HG03280 (cell line): ENCODE measurements at regions not wholly inside any gene's neighbourhood (a gene's known extent, or its start where the extent isn't known, plus 50 kb on each side); places are given as distances from the start of the nearest gene placed in this dataset.
"Not testable (repeated sequence)": the region's sequence is repeated elsewhere in the genome, so short reads cannot be mapped to it uniquely, and the experiment has no call there.

Experiments used
- ATAC-seq: cut with Tn5 transposase; IDR thresholded peaks from one replicate; pipeline ENCODE4 v1.9.1; 2021; ENCODE audit warnings: mild to moderate bottlenecking, moderate library complexity; ENCODE audit not compliant: unreplicated experiment

- ATAC-seq, result no peak
Measured at GRCh38 chrX:129361576-129361975, 161.7 kb downstream of the SMARCA1 start.

- peak; percentile 72 for ATAC-seq
Measured at GRCh38 chrX:129360175-129360574, 163.1 kb downstream of the SMARCA1 start.

GRCh38 chrX:129359269-129359668 lies 164.0 kb downstream of the SMARCA1 start:
- no peak for ATAC-seq

GRCh38 chrX:129357428-129357827 lies 165.9 kb downstream of the SMARCA1 start:
- ATAC-seq, result not testable (repeated sequence)

GRCh38 chrX:129347291-129347690 lies 176.0 kb downstream of the SMARCA1 start:
- no peak for ATAC-seq

- no peak for ATAC-seq
Measured at GRCh38 chrX:129346574-129346973, 176.7 kb downstream of the SMARCA1 start.

GRCh38 chrX:129337264-129337663 lies 186.0 kb downstream of the SMARCA1 start:
- ATAC-seq, result not testable (repeated sequence)

GRCh38 chrX:129323115-129323514 lies 200.2 kb downstream of the SMARCA1 start:
- ATAC-seq, result no peak

GRCh38 chrX:129318375-129318774 lies 204.9 kb downstream of the SMARCA1 start:
- ATAC-seq, result no peak

GRCh38 chrX:129316461-129316860 lies 206.8 kb downstream of the SMARCA1 start:
- ATAC-seq, result no peak

GRCh38 chrX:129310000-129310399 lies 213.3 kb downstream of the SMARCA1 start:
- no peak for ATAC-seq

GRCh38 chrX:129262912-129263311 lies 260.4 kb downstream of the SMARCA1 start:
- no peak for ATAC-seq

GRCh38 chrX:129255516-129255915 lies 267.8 kb downstream of the SMARCA1 start:
- not testable (repeated sequence) for ATAC-seq

- no peak for ATAC-seq
Measured at GRCh38 chrX:129249563-129249962, 273.7 kb downstream of the SMARCA1 start.

- ATAC-seq, result no peak
Measured at GRCh38 chrX:129247642-129248041, 275.6 kb downstream of the SMARCA1 start.

GRCh38 chrX:129239371-129239770 lies 283.9 kb downstream of the SMARCA1 start:
- no peak for ATAC-seq

- ATAC-seq, result no peak
Measured at GRCh38 chrX:129238011-129238410, 285.3 kb downstream of the SMARCA1 start.

- ATAC-seq, result no peak
Measured at GRCh38 chrX:129235903-129236302, 287.4 kb downstream of the SMARCA1 start.

- no peak for ATAC-seq
Measured at GRCh38 chrX:129233786-129234185, 289.5 kb downstream of the SMARCA1 start.

- ATAC-seq, result no peak
Measured at GRCh38 chrX:129230850-129231512, 292.3 kb downstream of the SMARCA1 start.

- no peak for ATAC-seq
Measured at GRCh38 chrX:129230168-129230567, 293.1 kb downstream of the SMARCA1 start.

GRCh38 chrX:129227366-129227765 lies 295.9 kb downstream of the SMARCA1 start:
- ATAC-seq, result no peak

- no peak for ATAC-seq
Measured at GRCh38 chrX:129193357-129193756, 329.9 kb downstream of the SMARCA1 start.
